H9 (cell line): ENCODE measurements at regions not wholly inside any gene's neighbourhood (a gene's known extent, or its start where the extent isn't known, plus 50 kb on each side); places are given as distances from the start of the nearest gene placed in this dataset.

ENCODE experiments used
- DNase-seq: peaks from one replicate; pipeline ENCODE4 v3.0.0-alpha.2; 2017
- H2AFZ ChIP-seq: one replicate; pipeline ENCODE4 v1.6.1; 2013; ENCODE audit warnings: mild to moderate bottlenecking, low read length, control low read depth, moderate library complexity
- H2AK5ac ChIP-seq: 2 replicates; pipeline ENCODE4 v1.6.1; 2013; ENCODE audit warnings: low read length, control low read depth, mixed read lengths; ENCODE audit not compliant: insufficient read length
- H2BK120ac ChIP-seq: one replicate; pipeline ENCODE4 v1.6.1; 2013; ENCODE audit warnings: low read depth, mild to moderate bottlenecking, low read length, control low read depth, inconsistent platforms; ENCODE audit not compliant: poor library complexity, severe bottlenecking
- H2BK12ac ChIP-seq: 2 replicates; pipeline ENCODE4 v1.6.1; 2013; ENCODE audit warnings: low read length, control low read depth, mixed read lengths, low read depth; ENCODE audit not compliant: insufficient read length
- H2BK15ac ChIP-seq: 2 replicates; pipeline ENCODE4 v1.6.1; 2013; ENCODE audit warnings: low read depth, low read length, control low read depth
- H2BK20ac ChIP-seq: one replicate; pipeline ENCODE4 v1.6.1; 2013; ENCODE audit warnings: low read depth, mild to moderate bottlenecking, low read length, control low read depth, inconsistent platforms; ENCODE audit not compliant: poor library complexity, severe bottlenecking
- H2BK5ac ChIP-seq: 2 replicates; pipeline ENCODE4 v1.6.1; 2013; ENCODE audit warnings: low read length, control low read depth, mixed read lengths; ENCODE audit not compliant: insufficient read length
- H3K14ac ChIP-seq: 2 replicates; pipeline ENCODE4 v1.6.1; 2013; ENCODE audit warnings: low read length, control low read depth; ENCODE audit not compliant: insufficient read depth
- H3K18ac ChIP-seq: 2 replicates; pipeline ENCODE4 v1.6.1; 2013; ENCODE audit warnings: low read depth, mild to moderate bottlenecking, mixed read lengths, low read length, control low read depth; ENCODE audit not compliant: insufficient read length
- H3K23ac ChIP-seq: 2 replicates; pipeline ENCODE4 v1.6.1; 2013; ENCODE audit warnings: low read length, control low read depth, mixed read lengths, low read depth; ENCODE audit not compliant: insufficient read length
- H3K23me2 ChIP-seq: 2 replicates; pipeline ENCODE4 v1.6.1; 2013; ENCODE audit warnings: low read depth, mild to moderate bottlenecking, mixed read lengths, low read length, control low read depth; ENCODE audit not compliant: insufficient read length, poor library complexity, severe bottlenecking
- H3K27ac ChIP-seq: 2 replicates; pipeline ENCODE4 v1.5.1; 2013; ENCODE audit warnings: low read length, control low read depth, mixed read lengths, low read depth; ENCODE audit not compliant: insufficient read length
- H3K27me3 ChIP-seq: 2 replicates; pipeline ENCODE4 v1.6.1; 2013; ENCODE audit warnings: low read length, control low read depth, inconsistent platforms; ENCODE audit not compliant: insufficient read depth
- H3K4ac ChIP-seq: 2 replicates; pipeline ENCODE4 v1.6.1; 2013; ENCODE audit warnings: low read depth, mild to moderate bottlenecking, control low read depth, inconsistent platforms, low read length, moderate library complexity
- H3K4me1 ChIP-seq: 2 replicates; pipeline ENCODE4 v1.6.1; 2013; ENCODE audit warnings: low read length, control low read depth, inconsistent platforms; ENCODE audit not compliant: insufficient read depth
- H3K4me2 ChIP-seq: 2 replicates; pipeline ENCODE4 v1.6.1; 2013; ENCODE audit warnings: low read length, control low read depth, mixed read lengths; ENCODE audit not compliant: insufficient read length, insufficient read depth
- H3K56ac ChIP-seq: 2 replicates; pipeline ENCODE4 v1.6.1; 2013; ENCODE audit warnings: low read depth, mild to moderate bottlenecking, mixed read lengths, low read length, control low read depth; ENCODE audit not compliant: insufficient read length
- H3K79me1 ChIP-seq: 2 replicates; pipeline ENCODE4 v1.6.1; 2013; ENCODE audit warnings: low read depth, mild to moderate bottlenecking, moderate library complexity, low read length, control low read depth, inconsistent platforms; ENCODE audit not compliant: insufficient read depth, poor library complexity, severe bottlenecking
- H3K79me2 ChIP-seq: 2 replicates; pipeline ENCODE4 v1.6.1; 2013; ENCODE audit warnings: low read length, control low read depth, inconsistent platforms; ENCODE audit not compliant: insufficient read depth
- H3K9ac ChIP-seq: 2 replicates; pipeline ENCODE4 v1.6.1; 2013; ENCODE audit warnings: low read length, control low read depth, mixed read lengths; ENCODE audit not compliant: insufficient read length; ENCODE audit errors: extremely low read depth
- H3K9me3 ChIP-seq: one replicate; pipeline ENCODE4 v1.6.1; 2013; ENCODE audit warnings: low read depth, low read length, inconsistent platforms; ENCODE audit not compliant: control insufficient read depth
- H3T11ph ChIP-seq: one replicate; pipeline ENCODE4 v1.6.1; 2013; ENCODE audit warnings: mild to moderate bottlenecking, low read length, control low read depth, inconsistent platforms
- H4K20me1 ChIP-seq: one replicate; pipeline ENCODE4 v1.6.1; 2013; ENCODE audit not compliant: control insufficient read depth, insufficient read length, insufficient read depth
- H4K5ac ChIP-seq: 2 replicates; pipeline ENCODE4 v1.6.1; 2013; ENCODE audit warnings: low read depth, mild to moderate bottlenecking, mixed read lengths, low read length, control low read depth; ENCODE audit not compliant: insufficient read length
- H4K8ac ChIP-seq: replicated peaks from 2 replicates; pipeline ENCODE4 v1.6.1; 2013; ENCODE audit warnings: low read length, control low read depth, mixed read lengths, low read depth; ENCODE audit not compliant: insufficient read length
- H4K91ac ChIP-seq: 2 replicates; pipeline ENCODE4 v1.6.1; 2013; ENCODE audit warnings: low read depth, mild to moderate bottlenecking, moderate library complexity, mixed read lengths, low read length, control low read depth; ENCODE audit not compliant: insufficient read length
- H3K27ac Mint-ChIP-seq, 3 experiments: 2 replicates in 2 of 3; 3 replicates in 1 of 3; pipeline ENCODE4 v1.8.0; 2020 to 2021; ENCODE audit warnings: mixed read lengths in 3 of 3, mild to moderate bottlenecking in 1 of 3, moderate library complexity in 1 of 3
- H3K27me3 Mint-ChIP-seq: 2 replicates; pipeline ENCODE4 v1.8.0; 2021; ENCODE audit warnings: low read depth, mild to moderate bottlenecking, moderate library complexity, mixed read lengths
- H3K36me3 Mint-ChIP-seq, 3 experiments: 2 replicates in 2 of 3; 3 replicates in 1 of 3; pipeline ENCODE4 v1.8.0; 2020 to 2021; ENCODE audit warnings: low read depth in 3 of 3, mixed read lengths in 3 of 3; ENCODE audit not compliant: insufficient read depth in 1 of 3
- H3K4me1 Mint-ChIP-seq, 2 experiments: 2 replicates each; pipeline ENCODE4 v1.8.0; 2020; ENCODE audit warnings: mixed read lengths in 2 of 2
- H3K4me3 Mint-ChIP-seq, 2 experiments: 2 replicates in 1 of 2; 3 replicates in 1 of 2; pipeline ENCODE4 v1.8.0; 2020 to 2021; ENCODE audit warnings: mild to moderate bottlenecking in 2 of 2, mixed read lengths in 2 of 2, moderate library complexity in 1 of 2
- H3K9me3 Mint-ChIP-seq, 2 experiments: 2 replicates in 1 of 2; 3 replicates in 1 of 2; pipeline ENCODE4 v1.8.0; 2020; ENCODE audit warnings: mild to moderate bottlenecking in 2 of 2, mixed read lengths in 2 of 2, moderate library complexity in 1 of 2
- WGBS: extraction: QIAGEN DNeasy Blood & Tissue Kit; methylation state at CpG from one replicate; pipeline ENCODE4 v1.1.7; 2013; ENCODE audit warnings: missing lambda C conversion rate, low lambda C conversion rate, mixed read lengths; ENCODE audit not compliant: insufficient read length; ENCODE audit errors: extremely low coverage; 5-methylcytosine and 5-hydroxymethylcytosine counted together
- TF ChIP-seq, protein P1 (sequence below): fragments of 200-600 bp; sonication (generic); conservative IDR thresholded peaks from 3 replicates; pipeline ENCODE4 v1.8.0; 2021; ENCODE audit warnings: antibody characterized with exemption, mild to moderate bottlenecking

- no peak overlapping the region for H3K9ac ChIP-seq
Observed at GRCh38 chr2:129004485-129004884, 685.8 kb upstream of the HS6ST1 start.

More at GRCh38 chr2:129004485-129004884, 685.8 kb upstream of the HS6ST1 start:
- no peak for DNase-seq
- H2AFZ ChIP-seq = no peak overlapping the region
- H3K27ac ChIP-seq = no peak overlapping the region
- no peak overlapping the region for H2BK12ac ChIP-seq
- no peak overlapping the region for H3T11ph ChIP-seq
- Mint-ChIP-seq H3K9me3 (peaks cover 3 to 5% of the 10 kb centered on the region in 2 experiments; a peak in 2 of 5 replicates), H3K4me3 (no peak overlapping the region), H3K27me3 (no peaks in the 10 kb centered on the region; the same call in 1 of the 2 replicates), H3K27ac (no peak overlapping the region), H3K4me1 (peaks cover 0 to 3% of the 10 kb centered on the region in 2 experiments; a peak in 1 of 4 replicates), H3K36me3 (no peaks in the 10 kb centered on the region; a peak in 2 of 7 replicates)
- H2BK15ac ChIP-seq = no peak overlapping the region
- no peaks in the 10 kb centered on the region for H3K23me2 ChIP-seq
- H3K4me1 ChIP-seq = no peaks in the 10 kb centered on the region
- H3K4ac ChIP-seq = no peak overlapping the region
- no peak overlapping the region for H3K56ac ChIP-seq
- H4K91ac ChIP-seq = no peak overlapping the region
- no peak overlapping the region for H2AK5ac ChIP-seq
- no peaks in the 10 kb centered on the region for H3K27me3 ChIP-seq
- no peak overlapping the region for H4K8ac ChIP-seq
- H3K18ac ChIP-seq = no peak overlapping the region
- no peak overlapping the region for H2BK5ac ChIP-seq
- no peak overlapping the region for H2BK120ac ChIP-seq
- no peak overlapping the region for H3K23ac ChIP-seq
- H3K79me1 ChIP-seq = no peaks in the 10 kb centered on the region
- H4K20me1 ChIP-seq = no peaks in the 10 kb centered on the region
- TF ChIP-seq, protein P1, sequence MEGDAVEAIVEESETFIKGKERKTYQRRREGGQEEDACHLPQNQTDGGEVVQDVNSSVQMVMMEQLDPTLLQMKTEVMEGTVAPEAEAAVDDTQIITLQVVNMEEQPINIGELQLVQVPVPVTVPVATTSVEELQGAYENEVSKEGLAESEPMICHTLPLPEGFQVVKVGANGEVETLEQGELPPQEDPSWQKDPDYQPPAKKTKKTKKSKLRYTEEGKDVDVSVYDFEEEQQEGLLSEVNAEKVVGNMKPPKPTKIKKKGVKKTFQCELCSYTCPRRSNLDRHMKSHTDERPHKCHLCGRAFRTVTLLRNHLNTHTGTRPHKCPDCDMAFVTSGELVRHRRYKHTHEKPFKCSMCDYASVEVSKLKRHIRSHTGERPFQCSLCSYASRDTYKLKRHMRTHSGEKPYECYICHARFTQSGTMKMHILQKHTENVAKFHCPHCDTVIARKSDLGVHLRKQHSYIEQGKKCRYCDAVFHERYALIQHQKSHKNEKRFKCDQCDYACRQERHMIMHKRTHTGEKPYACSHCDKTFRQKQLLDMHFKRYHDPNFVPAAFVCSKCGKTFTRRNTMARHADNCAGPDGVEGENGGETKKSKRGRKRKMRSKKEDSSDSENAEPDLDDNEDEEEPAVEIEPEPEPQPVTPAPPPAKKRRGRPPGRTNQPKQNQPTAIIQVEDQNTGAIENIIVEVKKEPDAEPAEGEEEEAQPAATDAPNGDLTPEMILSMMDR = no peak
- no peak overlapping the region for H4K5ac ChIP-seq
- no peak overlapping the region for H2BK20ac ChIP-seq
- H3K79me2 ChIP-seq = no peaks in the 10 kb centered on the region
- H3K9me3 ChIP-seq = no peaks in the 10 kb centered on the region
- H3K4me2 ChIP-seq = no peak overlapping the region
- WGBS = no CpG with 5 or more reads among the region's 5 CpGs
- no peak overlapping the region for H3K14ac ChIP-seq
